Transverse colon (tissue), 4 donors: ENCODE measurements at regions not wholly inside any gene's neighbourhood (a gene's known extent, or its start where the extent isn't known, plus 50 kb on each side); places are given as distances from the start of the nearest gene placed in this dataset.

ENCODE experiments used
- CTCF ChIP-seq, 5 experiments: fragments of 200-600 bp in 3 of 5; fragments of 450-650 bp in 2 of 5; sonication (generic) in 3 of 5; IDR thresholded peaks; 1 replicate in 2 of 5; 2 replicates in 3 of 5; pipeline ENCODE4 v1.5.1; 2016 to 2017; ENCODE audit warnings: antibody characterized with exemption in 5 of 5, inconsistent platforms in 3 of 5, mild to moderate bottlenecking in 2 of 5, moderate library complexity in 1 of 5
- EP300 ChIP-seq: sonication (generic); formaldehyde crosslinking; IDR thresholded peaks from one replicate; pipeline ENCODE4 v1.6.1; 2017; ENCODE audit warnings: antibody characterized with exemption, low read depth
- POLR2A ChIP-seq: fragments of 450-650 bp; IDR thresholded peaks from one replicate; pipeline ENCODE4 v1.6.1; 2016; ENCODE audit warnings: antibody characterized with exemption, mild to moderate bottlenecking, moderate library complexity
- POLR2AphosphoS5 ChIP-seq, 3 donors: sonication (generic); formaldehyde crosslinking; IDR thresholded peaks; one replicate each; pipeline ENCODE4 v1.6.1; 2016; ENCODE audit warnings: antibody characterized with exemption in 3 of 3

- TF ChIP-seq POLR2A (no peak), CTCF (IDR thresholded peaks at IDR 0.05) (no peak), POLR2AphosphoS5 (IDR thresholded peaks at IDR 0.05) (no peak), EP300 (no peak)
Observed at GRCh38 chr14:97414718-97415098, 617.5 kb downstream of the VRK1 start.
